Stimulated activated CD4-positive, alpha-beta T cell treated with anti-CD3 and anti-CD28 coated beads, Interleukin-1b, Interleukin-23, amount 100 ng/mL, for 48 hours (primary cell): ENCODE measurements at regions not wholly inside any gene's neighbourhood (a gene's known extent, or its start where the extent isn't known, plus 50 kb on each side); places are given as distances from the start of the nearest gene placed in this dataset.
"Not testable (repeated sequence)": the region's sequence is repeated elsewhere in the genome, so short reads cannot be mapped to it uniquely, and the experiment has no call there.

Experiments used
- DNase-seq: peaks from one replicate; pipeline ENCODE4 v3.0.0-alpha.2; 2020

- DNase-seq: no peak
Observed at GRCh38 chr5:62956597-62956996, 378.0 kb downstream of the LRRC70 start.

- DNase-seq: no peak
Observed at GRCh38 chr5:62954578-62954977, 376.0 kb downstream of the LRRC70 start.

- no peak for DNase-seq
Observed at GRCh38 chr5:62948301-62948700, 369.7 kb downstream of the LRRC70 start.

GRCh38 chr5:62942384-62942783 lies 363.8 kb downstream of the LRRC70 start:
- no peak for DNase-seq

- no peak for DNase-seq
Observed at GRCh38 chr5:62938927-62939326, 360.3 kb downstream of the LRRC70 start.

GRCh38 chr5:62937661-62938558 lies 359.3 kb downstream of the LRRC70 start:
- no peak for DNase-seq

- no peak for DNase-seq
Observed at GRCh38 chr5:62935660-62936059, 357.0 kb downstream of the LRRC70 start.

GRCh38 chr5:62934319-62934718 lies 355.7 kb downstream of the LRRC70 start:
- DNase-seq: no peak

- no peak for DNase-seq
Observed at GRCh38 chr5:62933261-62933660, 354.6 kb downstream of the LRRC70 start.

- no peak for DNase-seq
Observed at GRCh38 chr5:62931153-62931950, 352.7 kb downstream of the LRRC70 start.

- DNase-seq: no peak
Observed at GRCh38 chr5:62922191-62922590, 343.6 kb downstream of the LRRC70 start.

GRCh38 chr5:62920856-62921255 lies 342.2 kb downstream of the LRRC70 start:
- DNase-seq: no peak

GRCh38 chr5:62909326-62909725 lies 330.7 kb downstream of the LRRC70 start:
- no peak for DNase-seq

- no peak for DNase-seq
Observed at GRCh38 chr5:62902126-62902525, 323.5 kb downstream of the LRRC70 start.

GRCh38 chr5:62900976-62901375 lies 322.4 kb downstream of the LRRC70 start:
- no peak for DNase-seq

- no peak for DNase-seq
Observed at GRCh38 chr5:62896121-62896893, 317.7 kb downstream of the LRRC70 start.

GRCh38 chr5:62886603-62887315 lies 308.1 kb downstream of the LRRC70 start:
- no peak for DNase-seq

- DNase-seq: not testable (repeated sequence)
Observed at GRCh38 chr5:62837330-62837729, 258.7 kb downstream of the LRRC70 start.

- no peak for DNase-seq
Observed at GRCh38 chr5:62829604-62829986, 251.0 kb downstream of the LRRC70 start.

- no peak for DNase-seq
Observed at GRCh38 chr5:62828742-62829603, 250.4 kb downstream of the LRRC70 start.

GRCh38 chr5:62825623-62826220 lies 247.1 kb downstream of the LRRC70 start:
- no peak for DNase-seq
